ENCODE measurements at regions not wholly inside any gene's neighbourhood (a gene's known extent, or its start where the extent isn't known, plus 50 kb on each side); places are given as distances from the start of the nearest gene placed in this dataset.

GRCh38 chr11:42058794-42059193 is 599.3 kb upstream of the LRRC4C start:
- DNase-seq (ENCODE audit: insufficient read length, low spot score) = no peak
- TF ChIP-seq POU2F2 (IDR thresholded peaks at IDR 0.05; ENCODE audit: low read depth, low read length) (no peak), PAX5 (IDR thresholded peaks at IDR 0.05; ENCODE audit: insufficient read depth, low read length, severe bottlenecking) (no peak), SPI1 (IDR thresholded peaks at IDR 0.05; ENCODE audit: low read depth, low read length) (no peak), TAF1 (IDR thresholded peaks at IDR 0.05; ENCODE audit: low read depth, low read length) (no peak), POLR2AphosphoS5 (IDR thresholded peaks at IDR 0.05; ENCODE audit: low read depth, low read length) (no peak), POLR2A (IDR thresholded peaks at IDR 0.05; ENCODE audit: low read depth, low read length) (no peak)
- FAIRE-seq = no peak

DNA sequence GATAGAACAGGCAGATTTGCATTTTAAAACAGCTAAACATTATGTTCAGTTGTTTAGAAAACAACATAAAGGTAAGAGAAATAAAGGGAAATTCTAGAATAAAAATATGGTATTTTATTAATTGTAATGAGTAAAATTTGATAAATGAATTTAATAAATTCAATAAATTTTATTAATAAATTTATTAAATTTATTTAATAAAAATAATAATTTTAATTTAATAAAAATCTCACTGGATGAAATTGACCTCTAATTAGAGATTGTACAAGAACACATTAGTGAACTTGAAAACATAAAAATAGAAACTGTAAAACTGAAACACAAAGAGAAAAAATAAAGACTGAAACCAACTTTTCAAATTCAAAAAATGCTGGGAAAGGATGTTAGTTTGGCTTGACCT is 605.7 kb upstream of the LRRC4C start:
- DNase-seq (ENCODE audit: insufficient read length, low spot score) (no peak), FAIRE-seq (no peak)
- no peak for TF ChIP-seq POU2F2 (IDR thresholded peaks at IDR 0.05; ENCODE audit: low read depth, low read length)
- TF ChIP-seq TAF1 (IDR thresholded peaks at IDR 0.05; ENCODE audit: low read depth, low read length) = no peak
- no peak for TF ChIP-seq SPI1 (IDR thresholded peaks at IDR 0.05; ENCODE audit: low read depth, low read length)
- TF ChIP-seq POLR2AphosphoS5 (IDR thresholded peaks at IDR 0.05; ENCODE audit: low read depth, low read length) = no peak
- no peak for TF ChIP-seq POLR2A (IDR thresholded peaks at IDR 0.05; ENCODE audit: low read depth, low read length)

DNA sequence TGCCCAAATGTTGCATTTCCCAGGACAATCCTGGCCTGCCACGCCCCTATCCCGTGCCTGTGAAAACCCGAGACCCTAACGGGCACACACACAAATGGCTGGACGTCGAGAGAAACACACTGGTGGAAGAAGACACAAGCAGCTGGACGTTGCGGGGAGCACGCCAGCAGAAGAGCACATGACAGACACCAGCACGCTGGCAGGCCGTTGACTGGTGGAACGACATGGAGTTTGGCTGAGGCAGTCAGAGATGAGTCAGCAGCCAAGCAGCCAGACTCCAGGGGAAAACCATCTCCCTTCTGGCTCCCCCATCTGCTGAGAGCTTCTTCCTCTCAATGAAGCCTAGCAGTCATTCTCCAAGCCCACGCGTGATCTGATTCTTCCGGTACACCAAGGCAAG is 606.7 kb upstream of the LRRC4C start:
- TF ChIP-seq TAF1 (IDR thresholded peaks at IDR 0.05; ENCODE audit: low read depth, low read length) = no peak
- TF ChIP-seq PAX5 (IDR thresholded peaks at IDR 0.05; ENCODE audit: insufficient read depth, low read length, severe bottlenecking) = no peak
- no peak for TF ChIP-seq POU2F2 (IDR thresholded peaks at IDR 0.05; ENCODE audit: low read depth, low read length)
- TF ChIP-seq POLR2AphosphoS5 (IDR thresholded peaks at IDR 0.05; ENCODE audit: low read depth, low read length) = no peak
- no peak for TF ChIP-seq SPI1 (IDR thresholded peaks at IDR 0.05; ENCODE audit: low read depth, low read length)
- no peak for TF ChIP-seq POLR2A (IDR thresholded peaks at IDR 0.05; ENCODE audit: low read depth, low read length)
- DNase-seq (ENCODE audit: insufficient read length, low spot score) (no peak), FAIRE-seq (no peak)

GRCh38 chr11:42074306-42074705 is 614.9 kb upstream of the LRRC4C start:
- no peak for FAIRE-seq

GRCh38 chr11:42075180-42075579 is 615.7 kb upstream of the LRRC4C start:
- TF ChIP-seq PAX5 (IDR thresholded peaks at IDR 0.05; ENCODE audit: insufficient read depth, low read length, severe bottlenecking) (no peak), SPI1 (IDR thresholded peaks at IDR 0.05; ENCODE audit: low read depth, low read length) (no peak), POU2F2 (IDR thresholded peaks at IDR 0.05; ENCODE audit: low read depth, low read length) (no peak), POLR2A (IDR thresholded peaks at IDR 0.05; ENCODE audit: low read depth, low read length) (no peak), TAF1 (IDR thresholded peaks at IDR 0.05; ENCODE audit: low read depth, low read length) (no peak), POLR2AphosphoS5 (IDR thresholded peaks at IDR 0.05; ENCODE audit: low read depth, low read length) (no peak)
- FAIRE-seq (no peak), DNase-seq (ENCODE audit: insufficient read length, low spot score) (no peak)

More at GRCh38 chr11:42074306-42074705, 614.9 kb upstream of the LRRC4C start:
- TF ChIP-seq POU2F2 (IDR thresholded peaks at IDR 0.05; ENCODE audit: low read depth, low read length) (no peak), PAX5 (IDR thresholded peaks at IDR 0.05; ENCODE audit: insufficient read depth, low read length, severe bottlenecking) (no peak), POLR2AphosphoS5 (IDR thresholded peaks at IDR 0.05; ENCODE audit: low read depth, low read length) (no peak), POLR2A (IDR thresholded peaks at IDR 0.05; ENCODE audit: low read depth, low read length) (no peak), SPI1 (IDR thresholded peaks at IDR 0.05; ENCODE audit: low read depth, low read length) (no peak), TAF1 (IDR thresholded peaks at IDR 0.05; ENCODE audit: low read depth, low read length) (no peak)
- DNase-seq (ENCODE audit: insufficient read length, low spot score) = no peak

DNA sequence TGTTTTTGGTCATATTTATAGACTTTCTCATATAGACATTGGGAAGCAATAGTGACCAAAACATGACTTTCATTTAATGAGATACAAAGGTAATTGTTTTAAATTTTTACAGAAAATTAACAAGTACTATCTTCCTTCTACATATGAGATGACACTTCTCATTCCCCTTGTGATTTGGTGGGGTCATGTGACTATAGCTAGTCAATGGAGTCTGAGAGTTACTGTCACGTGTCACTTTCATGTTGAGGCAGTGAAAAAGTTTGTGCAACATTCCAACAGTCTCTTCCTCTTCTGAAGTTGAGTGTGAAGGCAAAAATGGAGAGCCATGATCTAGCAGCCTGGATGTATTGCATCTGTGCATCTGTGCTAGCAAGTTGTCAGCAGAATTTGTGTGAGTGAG is 618.3 kb upstream of the LRRC4C start:
- no peak for FAIRE-seq
- no peak for DNase-seq (ENCODE audit: insufficient read length, low spot score)
- TF ChIP-seq PAX5 (IDR thresholded peaks at IDR 0.05; ENCODE audit: insufficient read depth, low read length, severe bottlenecking) = no peak
- TF ChIP-seq POLR2AphosphoS5 (IDR thresholded peaks at IDR 0.05; ENCODE audit: low read depth, low read length) = no peak
- TF ChIP-seq TAF1 (IDR thresholded peaks at IDR 0.05; ENCODE audit: low read depth, low read length) = no peak
- TF ChIP-seq POLR2A (IDR thresholded peaks at IDR 0.05; ENCODE audit: low read depth, low read length) = no peak
- TF ChIP-seq SPI1 (IDR thresholded peaks at IDR 0.05; ENCODE audit: low read depth, low read length) = no peak
- no peak for TF ChIP-seq POU2F2 (IDR thresholded peaks at IDR 0.05; ENCODE audit: low read depth, low read length)

DNA sequence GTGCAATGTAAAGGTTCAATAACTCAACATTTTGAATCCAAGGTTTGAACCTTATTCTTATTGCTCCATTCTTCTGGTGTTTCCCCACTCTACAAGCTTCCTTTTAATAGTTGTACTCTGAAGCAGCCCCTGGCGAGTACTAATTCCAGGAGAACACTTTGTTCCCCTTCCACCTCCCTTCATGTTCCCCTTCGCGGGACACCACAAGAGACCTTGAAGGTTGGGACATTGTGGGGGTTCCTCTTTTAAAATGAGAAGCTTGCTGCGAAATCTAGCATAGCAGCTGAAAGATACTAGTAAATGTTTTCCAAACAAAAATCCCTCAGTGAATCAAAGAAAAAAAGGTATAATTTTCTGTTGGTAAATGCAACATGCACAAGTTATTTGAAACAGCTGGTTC is 626.3 kb upstream of the LRRC4C start:
- no peak for FAIRE-seq
- TF ChIP-seq SPI1 (IDR thresholded peaks at IDR 0.05; ENCODE audit: low read depth, low read length) = no peak
- TF ChIP-seq POU2F2 (IDR thresholded peaks at IDR 0.05; ENCODE audit: low read depth, low read length) = no peak
- no peak for TF ChIP-seq TAF1 (IDR thresholded peaks at IDR 0.05; ENCODE audit: low read depth, low read length)
- no peak for TF ChIP-seq POLR2AphosphoS5 (IDR thresholded peaks at IDR 0.05; ENCODE audit: low read depth, low read length)
- no peak for TF ChIP-seq POLR2A (IDR thresholded peaks at IDR 0.05; ENCODE audit: low read depth, low read length)
- no peak for TF ChIP-seq PAX5 (IDR thresholded peaks at IDR 0.05; ENCODE audit: insufficient read depth, low read length, severe bottlenecking)
- no peak for DNase-seq (ENCODE audit: insufficient read length, low spot score)

DNA sequence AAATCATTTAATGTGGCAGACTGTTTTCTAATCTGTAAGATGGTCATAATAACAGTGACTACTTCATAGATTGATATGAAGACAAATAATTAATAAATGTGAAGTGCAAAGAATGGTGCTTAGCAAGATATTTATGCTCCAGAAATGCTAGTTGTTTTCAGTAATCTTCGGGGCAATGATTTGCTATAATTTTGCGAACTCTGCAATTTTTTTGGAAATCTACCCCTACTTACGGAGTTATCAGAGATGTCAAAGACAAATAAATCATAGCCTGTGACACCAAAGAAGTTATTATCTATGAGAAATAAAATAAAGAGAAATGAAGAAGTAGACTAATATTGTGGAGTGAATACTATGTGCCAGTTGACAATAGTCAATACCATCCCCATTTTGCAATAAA is 634.1 kb upstream of the LRRC4C start:
- DNase-seq (ENCODE audit: insufficient read length, low spot score) = no peak
- TF ChIP-seq SPI1 (IDR thresholded peaks at IDR 0.05; ENCODE audit: low read depth, low read length) (no peak), PAX5 (IDR thresholded peaks at IDR 0.05; ENCODE audit: insufficient read depth, low read length, severe bottlenecking) (no peak), TAF1 (IDR thresholded peaks at IDR 0.05; ENCODE audit: low read depth, low read length) (no peak), POLR2A (IDR thresholded peaks at IDR 0.05; ENCODE audit: low read depth, low read length) (no peak), POLR2AphosphoS5 (IDR thresholded peaks at IDR 0.05; ENCODE audit: low read depth, low read length) (no peak), POU2F2 (IDR thresholded peaks at IDR 0.05; ENCODE audit: low read depth, low read length) (no peak)
- FAIRE-seq = no peak

DNA sequence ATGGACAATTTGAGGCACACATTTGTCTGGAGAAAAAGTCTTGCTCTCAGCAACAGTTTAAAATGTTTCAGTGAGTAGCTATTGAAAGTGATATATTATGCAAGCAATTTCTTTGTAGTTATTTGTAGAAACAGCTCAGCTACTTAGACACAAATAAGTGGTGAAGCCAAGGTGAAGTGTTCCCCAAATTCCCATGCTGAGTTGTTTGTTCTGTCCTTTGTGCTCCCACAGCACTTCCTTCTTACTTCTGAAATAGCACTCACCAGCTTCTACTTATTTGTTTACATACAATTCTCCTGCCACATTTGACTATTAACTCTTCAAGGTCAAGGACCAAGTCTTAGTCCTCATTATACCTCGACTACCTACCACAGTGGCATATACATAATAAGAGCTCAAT is 638.6 kb upstream of the LRRC4C start:
- TF ChIP-seq POLR2A (IDR thresholded peaks at IDR 0.05; ENCODE audit: low read depth, low read length) (no peak), TAF1 (IDR thresholded peaks at IDR 0.05; ENCODE audit: low read depth, low read length) (no peak), PAX5 (IDR thresholded peaks at IDR 0.05; ENCODE audit: insufficient read depth, low read length, severe bottlenecking) (no peak), POU2F2 (IDR thresholded peaks at IDR 0.05; ENCODE audit: low read depth, low read length) (no peak), POLR2AphosphoS5 (IDR thresholded peaks at IDR 0.05; ENCODE audit: low read depth, low read length) (no peak), SPI1 (IDR thresholded peaks at IDR 0.05; ENCODE audit: low read depth, low read length) (no peak)
- DNase-seq (ENCODE audit: insufficient read length, low spot score) (no peak), FAIRE-seq (no peak)

DNA sequence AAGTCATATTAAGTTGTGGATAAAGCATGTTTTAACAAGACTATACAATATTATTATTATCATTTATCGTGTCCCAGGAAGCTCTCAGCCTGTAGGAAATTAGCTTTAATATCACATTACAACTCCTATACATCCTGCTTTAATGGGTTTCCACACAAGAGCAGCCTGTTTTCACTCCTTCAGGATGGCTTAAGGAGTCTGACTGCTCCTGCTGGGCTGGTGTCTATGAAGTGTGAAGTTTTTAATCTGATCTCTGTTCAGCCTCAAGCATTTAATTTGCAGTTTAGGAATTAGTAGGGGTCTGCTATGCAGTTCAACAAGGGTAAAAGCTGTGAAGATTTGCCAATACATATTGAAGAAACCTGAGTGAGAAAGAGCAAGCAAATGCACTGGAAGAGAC is 653.4 kb upstream of the LRRC4C start:
- DNase-seq (ENCODE audit: insufficient read length, low spot score) (no peak), FAIRE-seq (no peak)
- TF ChIP-seq TAF1 (IDR thresholded peaks at IDR 0.05; ENCODE audit: low read depth, low read length) (no peak), POLR2A (IDR thresholded peaks at IDR 0.05; ENCODE audit: low read depth, low read length) (no peak), SPI1 (IDR thresholded peaks at IDR 0.05; ENCODE audit: low read depth, low read length) (no peak), POLR2AphosphoS5 (IDR thresholded peaks at IDR 0.05; ENCODE audit: low read depth, low read length) (no peak), POU2F2 (IDR thresholded peaks at IDR 0.05; ENCODE audit: low read depth, low read length) (no peak), PAX5 (IDR thresholded peaks at IDR 0.05; ENCODE audit: insufficient read depth, low read length, severe bottlenecking) (no peak)

All from GM12891 (cell line).